PC-9 (cell line): ENCODE measurements at regions not wholly inside any gene's neighbourhood (a gene's known extent, or its start where the extent isn't known, plus 50 kb on each side); places are given as distances from the start of the nearest gene placed in this dataset.

Source experiments
- EZH2 ChIP-seq: fragments of 200-600 bp; sonication (generic); IDR thresholded peaks from 2 replicates; pipeline ENCODE4 v1.8.0; 2017; ENCODE audit warnings: antibody characterized with exemption, low read depth
- TF ChIP-seq, protein P1 (sequence below): fragments of 200-600 bp; sonication (generic); conservative IDR thresholded peaks from 2 replicates; pipeline ENCODE4 v1.6.1; 2017; ENCODE audit warnings: mixed run types, antibody characterized with exemption, mild to moderate bottlenecking, moderate library complexity

DNA sequence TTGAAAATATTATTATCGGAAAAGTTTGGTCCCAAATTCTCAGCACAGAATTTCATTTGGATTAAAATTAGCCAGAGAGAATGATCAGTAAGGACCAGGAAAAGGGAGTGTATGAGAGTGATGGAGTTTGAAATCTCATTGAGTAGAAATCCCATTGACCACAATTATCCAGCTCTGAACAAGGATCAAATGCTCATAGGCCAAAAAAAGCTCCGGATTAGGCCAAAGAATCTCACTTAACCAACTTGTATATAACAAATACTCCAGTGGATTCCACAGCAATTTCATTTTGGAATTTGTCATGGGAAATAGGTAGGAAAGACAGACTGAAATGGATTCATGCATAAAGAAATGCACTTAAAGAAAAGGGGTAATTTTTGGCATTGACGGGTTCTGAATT is 83.9 kb upstream of the SORBS2 start:
- TF ChIP-seq, protein P1, sequence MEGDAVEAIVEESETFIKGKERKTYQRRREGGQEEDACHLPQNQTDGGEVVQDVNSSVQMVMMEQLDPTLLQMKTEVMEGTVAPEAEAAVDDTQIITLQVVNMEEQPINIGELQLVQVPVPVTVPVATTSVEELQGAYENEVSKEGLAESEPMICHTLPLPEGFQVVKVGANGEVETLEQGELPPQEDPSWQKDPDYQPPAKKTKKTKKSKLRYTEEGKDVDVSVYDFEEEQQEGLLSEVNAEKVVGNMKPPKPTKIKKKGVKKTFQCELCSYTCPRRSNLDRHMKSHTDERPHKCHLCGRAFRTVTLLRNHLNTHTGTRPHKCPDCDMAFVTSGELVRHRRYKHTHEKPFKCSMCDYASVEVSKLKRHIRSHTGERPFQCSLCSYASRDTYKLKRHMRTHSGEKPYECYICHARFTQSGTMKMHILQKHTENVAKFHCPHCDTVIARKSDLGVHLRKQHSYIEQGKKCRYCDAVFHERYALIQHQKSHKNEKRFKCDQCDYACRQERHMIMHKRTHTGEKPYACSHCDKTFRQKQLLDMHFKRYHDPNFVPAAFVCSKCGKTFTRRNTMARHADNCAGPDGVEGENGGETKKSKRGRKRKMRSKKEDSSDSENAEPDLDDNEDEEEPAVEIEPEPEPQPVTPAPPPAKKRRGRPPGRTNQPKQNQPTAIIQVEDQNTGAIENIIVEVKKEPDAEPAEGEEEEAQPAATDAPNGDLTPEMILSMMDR: no peak
- no peak for TF ChIP-seq EZH2
